ENCODE measurements at regions not wholly inside any gene's neighbourhood (a gene's known extent, or its start where the extent isn't known, plus 50 kb on each side); places are given as distances from the start of the nearest gene placed in this dataset.
"Not testable (repeated sequence)": the region's sequence is repeated elsewhere in the genome, so short reads cannot be mapped to it uniquely, and the experiment has no call there.

DNA sequence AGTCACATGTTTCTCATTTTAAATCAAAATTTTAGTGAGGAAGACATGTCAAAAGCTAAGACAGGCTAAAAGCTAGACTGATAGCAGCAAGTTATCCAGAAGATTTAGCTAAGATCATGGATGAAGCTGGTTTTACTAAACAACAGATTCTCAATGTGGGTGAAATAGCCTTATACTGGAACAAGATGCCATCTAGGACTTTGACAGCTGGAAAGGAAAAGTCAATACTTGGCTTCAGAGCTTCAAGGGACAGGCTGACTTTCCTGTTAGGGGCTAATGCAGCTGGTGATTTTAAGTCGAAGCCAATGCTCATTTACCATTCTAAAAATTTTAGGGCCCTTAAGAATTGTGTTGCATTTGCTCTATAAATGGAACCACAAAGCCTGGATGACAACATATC is 455.3 kb upstream of the SLC10A2 start:
- in situ Hi-C loops (cut with HindIII; ENCODE audit: low sequenced_read_pairs) = no loop called here

DNA sequence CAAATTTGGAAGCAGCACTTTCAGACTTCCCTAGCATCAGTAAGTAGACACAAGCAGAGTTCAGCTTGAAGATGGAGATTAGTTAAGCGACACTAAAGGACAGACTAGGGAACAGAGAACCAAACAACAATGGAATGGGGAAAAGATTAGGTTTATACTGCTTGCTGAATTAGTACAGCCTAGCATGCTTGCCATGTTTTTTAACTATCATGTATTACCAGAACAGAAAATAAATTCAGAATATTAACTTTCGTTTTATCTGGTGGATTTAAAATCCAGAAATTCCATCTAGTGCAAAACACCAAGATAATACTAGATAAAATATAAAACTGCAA is 451.5 kb upstream of the SLC10A2 start:
- in situ Hi-C loops (cut with HindIII; ENCODE audit: low sequenced_read_pairs) = no loop called here

DNA sequence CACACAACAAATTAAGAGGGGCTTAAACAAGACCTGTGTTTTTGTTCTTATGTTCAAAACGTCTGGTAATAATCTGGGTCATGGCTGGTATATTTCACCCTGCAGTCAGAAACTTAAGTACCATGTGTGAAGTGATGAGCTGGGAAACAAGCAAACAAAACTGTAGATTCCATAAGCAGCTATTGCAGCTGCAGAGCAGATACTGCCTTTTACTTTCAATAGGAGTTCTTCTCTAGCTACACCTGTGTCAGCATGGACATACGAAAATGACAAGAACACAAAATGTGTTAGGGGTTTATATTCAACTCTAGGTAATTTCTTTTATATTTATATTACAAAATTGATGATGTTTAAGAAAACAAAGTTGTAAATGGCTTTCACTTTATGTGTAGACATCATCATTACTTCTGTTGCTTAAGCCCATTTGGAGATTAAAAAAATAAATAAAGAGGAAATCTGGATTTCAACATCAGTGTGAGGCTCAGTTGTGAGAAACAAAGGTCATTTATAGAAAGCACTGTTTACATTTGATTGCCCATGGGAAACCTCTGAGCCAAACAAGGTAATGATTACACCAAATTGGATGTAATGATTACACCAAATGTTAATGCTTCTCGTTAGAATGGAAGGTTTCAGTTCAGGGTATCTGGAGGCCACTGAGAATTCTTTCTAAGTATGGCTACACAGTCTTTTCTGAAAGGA is 451.0 kb upstream of the SLC10A2 start:
- in situ Hi-C loops (cut with HindIII; ENCODE audit: low sequenced_read_pairs) = no loop called here

DNA sequence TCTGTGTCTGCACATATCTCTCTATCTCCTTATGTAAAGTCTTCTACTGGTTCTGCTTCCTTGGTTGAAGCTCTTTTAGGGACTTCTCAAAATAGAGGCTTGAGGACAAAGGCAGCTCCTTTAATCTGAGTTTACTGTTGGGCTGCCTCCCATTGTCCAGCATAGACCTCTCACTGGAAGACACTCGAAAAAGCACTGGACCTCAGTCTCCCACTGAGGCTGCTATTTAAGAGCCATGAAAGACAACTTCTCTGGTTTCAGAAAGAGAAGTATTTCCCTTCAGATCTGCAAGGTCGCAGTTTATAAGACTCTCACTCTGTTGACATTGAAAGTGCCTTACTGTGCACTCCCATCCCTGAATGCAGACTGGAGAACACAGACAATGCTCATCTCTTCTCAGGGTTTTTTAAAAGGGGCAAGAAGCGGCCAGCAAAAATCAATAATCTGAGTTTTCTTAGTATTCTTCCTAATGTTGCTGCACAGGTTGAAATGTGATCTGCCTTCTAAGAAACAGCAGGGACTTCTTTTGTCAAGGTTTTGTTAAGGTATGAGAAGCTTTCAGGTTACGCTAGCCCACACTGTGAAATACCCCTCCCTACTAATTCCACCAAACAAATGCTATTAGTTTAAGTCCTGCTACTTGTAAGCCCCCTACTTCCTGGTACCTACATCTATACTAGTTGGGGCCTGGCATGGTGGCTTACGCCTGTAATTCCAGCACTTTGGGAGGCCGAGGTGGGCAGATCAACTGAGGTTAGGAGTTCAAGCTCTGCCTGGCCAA is 450.0 kb upstream of the SLC10A2 start:
- in situ Hi-C loops (cut with HindIII; ENCODE audit: low sequenced_read_pairs) = no loop called here

DNA sequence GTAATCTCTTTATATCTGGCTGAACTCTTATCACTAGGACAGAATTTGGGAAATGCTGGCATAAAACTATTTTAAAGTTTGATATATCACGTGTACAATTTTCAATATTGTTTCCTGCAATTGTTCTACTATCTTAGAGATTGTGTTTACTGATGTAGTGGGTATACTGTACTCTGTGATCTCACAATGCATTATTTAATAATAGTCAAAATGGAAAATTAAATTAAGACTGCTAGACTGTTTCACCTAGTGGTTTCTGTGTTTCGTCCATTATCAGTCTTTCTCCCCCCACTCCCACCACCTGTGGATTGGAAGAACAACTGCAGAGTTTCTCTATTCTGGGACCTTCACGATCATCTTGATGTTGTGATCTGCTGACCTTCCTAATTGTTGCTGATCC is 449.2 kb upstream of the SLC10A2 start:
- in situ Hi-C loops (cut with HindIII; ENCODE audit: low sequenced_read_pairs) = no loop called here

DNA sequence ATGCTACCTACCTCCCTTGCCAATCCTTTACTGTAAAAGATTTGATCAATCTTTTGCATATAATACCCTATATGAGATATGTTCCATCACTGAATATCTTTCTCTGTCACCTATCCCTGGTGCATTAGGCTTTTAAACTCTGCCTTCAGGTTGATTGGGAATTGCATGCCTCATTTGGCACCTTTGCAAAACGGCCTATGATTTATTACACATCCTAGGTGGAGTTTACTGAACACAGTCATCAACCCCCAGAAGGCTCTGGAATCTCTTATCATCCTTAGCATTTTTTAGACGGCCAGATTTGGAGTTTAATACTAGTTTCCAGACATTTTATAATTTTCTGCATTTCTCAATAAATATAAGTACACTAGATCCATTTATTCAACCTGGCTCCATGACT is 448.4 kb upstream of the SLC10A2 start:
- in situ Hi-C loops (cut with HindIII; ENCODE audit: low sequenced_read_pairs) = no loop called here

DNA sequence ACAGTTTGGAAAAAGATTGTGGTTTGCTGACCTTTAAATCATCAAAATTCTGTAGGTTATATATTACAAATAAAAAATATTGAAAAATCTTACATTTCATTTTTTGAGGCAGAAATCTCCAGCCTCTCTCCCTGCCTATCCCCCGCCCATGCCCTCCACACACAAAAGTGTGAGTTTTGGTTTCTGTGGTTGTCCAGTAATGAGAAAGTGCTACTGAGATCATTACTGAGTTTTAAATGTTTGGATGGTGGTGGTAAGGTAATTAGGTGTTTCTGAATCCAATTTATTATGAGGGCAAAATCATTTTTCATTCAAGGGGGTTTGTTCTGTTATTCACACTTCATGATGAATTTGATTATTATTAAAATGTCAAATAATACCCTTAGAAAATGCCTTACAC is 448.0 kb upstream of the SLC10A2 start:
- in situ Hi-C loops (cut with HindIII; ENCODE audit: low sequenced_read_pairs) = no loop called here

DNA sequence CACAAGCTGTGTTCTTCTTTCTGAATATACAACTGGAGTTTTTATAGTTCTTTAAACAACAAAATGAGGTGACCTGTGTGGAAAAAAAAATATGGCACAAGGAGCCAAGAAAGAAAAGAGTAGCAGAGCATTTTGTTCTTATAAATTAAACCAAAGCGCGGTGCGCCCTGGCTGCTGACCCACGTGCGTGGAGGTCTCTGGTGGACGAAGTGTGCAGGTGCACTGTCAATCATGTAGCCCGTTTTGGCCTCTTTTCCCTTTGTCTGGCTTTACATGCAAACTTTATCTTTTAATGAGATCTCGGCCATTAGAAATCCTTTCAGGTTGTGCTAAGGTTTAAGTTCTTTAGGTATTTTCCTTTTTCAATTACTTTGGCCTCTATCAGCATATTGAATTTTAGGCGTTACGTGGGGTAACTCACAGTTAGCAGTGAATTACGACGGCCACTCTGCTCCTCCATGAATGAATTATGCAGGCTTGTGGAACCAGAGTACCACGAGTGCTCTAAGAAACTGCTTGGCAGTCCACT is 443.9 kb upstream of the SLC10A2 start:
- in situ Hi-C loops (cut with HindIII; ENCODE audit: low sequenced_read_pairs) = no loop called here

DNA sequence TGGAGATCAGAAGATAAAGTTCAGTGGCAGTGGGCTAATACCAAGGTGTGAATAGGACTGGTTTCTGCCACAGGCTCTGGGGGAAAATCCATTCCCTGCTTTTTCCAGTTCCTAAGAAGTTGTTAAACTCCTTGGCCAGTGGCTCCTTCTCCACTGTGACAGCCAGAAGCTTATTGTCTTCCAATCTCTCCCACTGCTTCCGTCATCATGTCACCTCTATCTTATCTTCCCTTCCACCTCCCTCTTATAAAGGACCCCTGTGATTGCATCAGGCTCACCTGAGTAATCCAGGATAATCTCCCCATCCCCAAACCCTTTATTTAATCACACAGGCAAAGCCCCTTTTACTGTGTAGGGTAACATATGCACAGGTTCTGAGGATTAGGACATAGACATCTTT is 431.2 kb upstream of the SLC10A2 start:
- in situ Hi-C loops (cut with HindIII; ENCODE audit: low sequenced_read_pairs) = no loop called here

DNA sequence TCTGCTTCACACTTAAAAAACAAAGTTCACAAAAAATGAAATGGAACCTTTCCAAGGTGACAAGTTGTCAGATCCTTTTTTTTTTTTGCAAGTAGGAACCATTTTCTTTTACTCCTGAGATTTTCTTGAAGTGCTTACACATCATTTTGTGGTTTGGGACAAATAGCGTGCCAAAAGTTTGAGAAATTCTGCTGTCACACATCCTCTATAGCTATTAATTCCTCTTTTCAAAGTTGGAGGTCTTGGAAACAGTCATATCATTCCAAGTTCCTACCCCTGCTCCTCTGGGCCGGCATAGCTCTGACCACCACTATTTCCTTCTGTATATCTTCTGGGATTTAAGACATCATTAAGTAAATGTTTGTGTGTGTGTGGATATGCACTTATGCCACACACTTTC is 421.6 kb upstream of the SLC10A2 start:
- in situ Hi-C loops (cut with HindIII; ENCODE audit: low sequenced_read_pairs) = no loop called here

DNA sequence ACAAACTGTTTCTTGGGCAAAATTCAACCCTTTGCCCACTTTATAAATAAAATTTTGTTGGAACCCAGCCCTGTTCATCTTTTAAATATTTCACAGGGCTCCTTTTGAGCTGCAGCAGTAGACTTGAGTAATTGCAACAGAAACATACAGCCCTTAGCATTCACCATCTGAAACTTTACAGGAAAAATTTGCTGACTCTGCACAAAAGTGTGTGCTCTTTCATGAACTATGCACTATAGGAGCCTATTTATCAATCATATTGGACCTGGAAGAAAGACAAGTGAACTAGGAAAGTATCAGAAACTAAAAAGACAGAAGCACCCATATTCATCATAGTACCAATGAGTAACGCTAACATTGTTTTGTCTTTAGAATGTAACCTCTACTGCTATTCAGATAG is 406.9 kb upstream of the SLC10A2 start:
- in situ Hi-C loops (cut with HindIII; ENCODE audit: low sequenced_read_pairs) = no loop called here

DNA sequence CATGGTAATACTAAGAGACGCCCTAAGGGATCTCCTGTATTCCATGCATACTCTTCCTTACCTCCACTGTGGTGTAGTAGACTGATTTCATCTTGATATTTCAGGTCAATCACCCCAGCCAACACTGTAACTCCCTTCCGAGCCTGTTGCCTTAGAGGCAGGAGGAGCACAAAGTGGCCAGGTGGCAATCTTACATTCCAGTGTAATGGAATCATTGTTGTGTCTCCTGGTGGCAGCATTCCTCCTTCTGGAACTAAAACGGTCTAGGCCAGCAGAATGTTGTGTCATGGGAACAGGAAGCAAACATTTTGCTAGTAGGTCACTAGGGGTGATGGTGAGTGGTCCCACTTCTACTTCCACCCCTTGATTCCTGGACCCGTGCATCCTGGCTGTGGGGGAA is 405.7 kb upstream of the SLC10A2 start:
- in situ Hi-C loops (cut with HindIII; ENCODE audit: low sequenced_read_pairs) = no loop called here

DNA sequence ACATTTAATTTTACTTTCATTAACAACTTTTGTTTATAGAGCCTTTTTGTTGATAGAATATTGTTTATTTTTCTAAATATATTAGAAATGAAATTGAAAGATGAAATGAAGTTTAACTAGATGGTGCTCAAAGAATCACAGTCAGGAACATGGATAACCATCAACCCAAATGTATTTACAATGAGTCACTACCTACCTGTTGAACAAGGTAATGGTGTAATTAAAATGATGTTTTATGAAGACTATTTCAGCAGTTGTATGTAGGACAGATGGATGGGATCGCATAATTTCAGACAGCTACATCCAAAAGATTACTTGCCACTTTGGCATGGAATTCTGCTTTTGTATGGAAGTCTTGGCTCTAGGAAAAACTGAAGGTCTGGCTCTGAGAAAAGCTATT is 403.6 kb upstream of the SLC10A2 start:
- in situ Hi-C loops (cut with HindIII; ENCODE audit: low sequenced_read_pairs) = no loop called here

DNA sequence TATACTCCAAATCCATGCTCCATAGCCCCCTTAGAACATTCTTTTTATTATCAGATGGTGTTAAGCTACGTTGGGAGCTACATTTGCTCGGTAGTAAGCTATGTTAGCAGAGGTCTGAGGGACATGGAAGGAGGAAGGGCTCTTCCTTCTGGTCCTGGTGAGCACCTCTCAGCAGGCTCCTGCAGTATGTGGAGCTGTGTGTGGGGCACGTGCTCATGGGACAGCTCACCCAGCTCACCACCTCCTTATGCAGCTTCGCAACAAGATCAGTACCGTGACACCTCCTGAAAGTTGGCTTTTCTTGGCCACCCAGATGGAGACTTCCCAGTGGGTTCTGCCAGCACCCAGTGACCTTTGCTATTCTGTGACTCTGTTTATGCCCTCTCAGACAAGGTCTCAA is 400.5 kb upstream of the SLC10A2 start:
- in situ Hi-C loops (cut with HindIII; ENCODE audit: low sequenced_read_pairs) = no loop called here

DNA sequence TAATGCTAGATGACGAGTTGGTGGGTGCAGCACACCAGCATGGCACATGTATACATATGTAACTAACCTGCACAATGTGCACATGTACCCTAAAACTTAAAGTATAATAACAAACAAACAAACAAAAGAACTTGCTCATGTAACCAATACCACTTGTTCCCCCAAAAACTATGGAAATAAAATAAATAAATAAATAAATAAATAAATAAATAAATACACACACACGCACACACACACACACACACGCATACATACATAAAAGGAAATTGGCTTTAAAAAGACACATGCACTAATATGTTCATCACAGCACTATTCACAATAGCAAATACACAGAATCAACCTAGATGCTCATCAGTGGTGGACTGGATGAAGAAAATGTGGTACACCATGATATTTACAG is 394.0 kb upstream of the SLC10A2 start:
- in situ Hi-C loops (cut with HindIII; ENCODE audit: low sequenced_read_pairs) = loop anchor here (5.0 kb wide), 1 partner anchor 73 kb away; no protein-coding TSS in a partner anchor

DNA sequence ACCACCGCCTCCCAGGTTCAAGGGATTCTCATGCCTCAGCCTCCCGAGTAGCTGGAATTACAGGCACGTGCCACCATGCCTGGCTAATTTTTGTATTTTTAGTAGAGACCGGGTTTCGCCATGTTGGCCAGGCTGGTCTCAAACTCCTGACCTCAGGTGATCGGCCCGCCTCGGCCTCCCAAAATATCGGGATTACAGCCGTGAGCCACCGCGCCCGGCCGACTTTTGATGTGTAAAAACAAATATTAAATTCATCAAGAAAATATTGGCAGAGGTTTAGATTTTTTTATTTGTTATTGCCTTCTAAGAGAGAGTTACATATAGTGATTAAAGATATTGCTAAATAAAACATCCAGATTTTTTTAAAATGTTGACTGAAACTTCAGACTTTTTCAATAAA is 390.8 kb upstream of the SLC10A2 start:
- in situ Hi-C loops (cut with HindIII; ENCODE audit: low sequenced_read_pairs) = not testable (repeated sequence)

DNA sequence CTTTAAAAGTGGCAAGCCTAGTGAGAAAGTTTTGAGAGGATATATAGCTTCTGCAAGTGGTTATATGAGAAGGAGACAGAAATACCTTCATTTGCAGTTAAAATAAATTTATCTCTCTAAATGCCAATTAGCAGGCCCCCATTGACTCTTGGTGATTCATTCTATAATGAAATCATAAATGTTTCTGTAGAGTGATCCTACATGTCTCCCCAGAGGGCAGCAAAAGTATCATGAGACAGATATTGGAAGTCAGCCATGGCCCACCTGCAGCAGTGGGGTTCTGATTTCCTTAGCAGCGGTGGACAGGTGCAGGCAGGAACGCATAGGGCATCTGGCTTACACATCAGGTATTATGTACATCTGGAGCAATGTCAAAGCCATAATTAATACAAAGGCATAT is 385.4 kb upstream of the SLC10A2 start:
- in situ Hi-C loops (cut with HindIII; ENCODE audit: low sequenced_read_pairs) = no loop called here

DNA sequence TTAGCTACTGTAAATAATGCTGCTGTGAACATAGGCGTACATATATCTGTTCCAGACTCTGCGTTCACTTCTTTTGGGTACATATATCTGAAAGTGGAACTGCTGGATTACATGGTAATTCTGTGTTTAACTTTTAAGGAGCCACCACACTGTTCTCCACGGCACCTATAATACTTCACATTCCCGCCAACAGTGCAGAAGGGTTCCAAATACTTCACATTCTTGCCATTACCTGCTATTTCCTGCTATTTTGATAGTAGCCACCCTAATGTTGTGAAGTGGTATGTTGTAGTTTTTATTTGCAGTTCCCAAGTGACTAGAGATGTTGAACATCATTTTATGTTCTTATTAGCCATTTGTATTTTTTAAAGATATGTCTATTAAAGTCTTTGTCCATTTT is 377.4 kb upstream of the SLC10A2 start:
- in situ Hi-C loops (cut with HindIII; ENCODE audit: low sequenced_read_pairs) = no loop called here

DNA sequence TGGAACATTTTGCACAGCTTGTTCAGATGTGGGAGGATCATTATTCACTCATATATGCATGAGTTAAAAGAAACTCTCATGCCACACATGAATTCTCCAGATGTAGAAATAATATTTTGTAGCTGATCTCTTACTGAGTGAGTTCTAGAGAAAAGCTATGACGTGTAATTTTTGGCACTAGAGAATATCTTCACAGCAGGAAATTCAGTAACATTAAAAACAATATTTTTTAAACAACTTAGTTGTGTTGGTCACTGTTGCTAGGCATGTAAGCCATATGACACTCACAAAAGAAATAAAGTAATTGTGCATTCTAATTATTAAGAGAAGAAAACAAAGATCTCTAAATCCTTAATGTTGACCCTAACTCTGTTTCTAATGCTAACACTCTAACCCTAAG is 371.4 kb upstream of the SLC10A2 start:
- in situ Hi-C loops (cut with HindIII; ENCODE audit: low sequenced_read_pairs) = no loop called here

DNA sequence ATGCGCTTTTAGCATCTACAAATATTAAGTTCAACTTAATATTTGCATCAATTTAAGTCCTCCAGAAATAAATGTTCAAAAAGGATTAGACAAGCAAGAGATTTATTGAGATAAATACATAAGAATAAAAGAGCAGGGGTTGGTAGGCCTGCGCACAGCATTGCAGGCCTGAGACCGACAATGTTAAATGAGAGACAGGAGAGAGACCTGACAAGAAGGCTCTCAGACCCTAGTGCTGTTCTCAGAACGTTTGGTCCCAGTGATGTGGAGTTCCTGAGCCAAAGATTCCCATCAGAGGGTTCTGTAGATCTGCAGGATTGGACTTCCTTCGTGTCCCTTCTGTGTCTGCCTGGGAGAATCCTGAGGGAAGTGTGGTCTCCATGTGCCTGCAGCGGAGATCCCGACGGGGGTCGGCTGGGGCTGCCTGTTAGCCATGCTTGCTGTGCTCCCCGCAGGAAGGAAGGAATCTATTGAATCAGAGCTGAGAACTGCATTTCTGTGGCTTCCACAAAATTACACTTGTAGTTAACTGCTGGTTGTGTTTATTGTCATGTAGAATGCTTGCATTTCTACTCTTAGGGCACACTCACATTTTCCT is 369.9 kb upstream of the SLC10A2 start:
- in situ Hi-C loops (cut with HindIII; ENCODE audit: low sequenced_read_pairs) = no loop called here

DNA sequence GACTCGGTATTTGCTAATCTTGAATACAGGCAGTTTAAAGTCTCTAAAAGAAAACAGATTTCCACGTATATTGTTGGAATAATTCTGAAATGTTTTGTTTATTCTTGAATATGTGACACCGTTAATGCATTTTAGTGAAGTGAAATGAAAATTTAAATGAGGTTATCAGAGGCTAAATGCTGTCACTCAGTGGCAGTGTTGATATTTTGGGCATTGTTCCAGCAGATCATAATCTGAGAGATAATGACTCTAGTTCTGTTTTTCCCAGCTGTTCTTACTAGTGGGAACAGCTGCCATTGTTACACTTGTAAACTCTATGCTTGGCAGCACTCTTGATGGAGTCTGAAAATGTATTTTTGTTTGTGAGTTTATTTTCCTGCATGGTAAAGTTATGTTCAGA is 365.6 kb upstream of the SLC10A2 start:
- in situ Hi-C loops (cut with HindIII; ENCODE audit: low sequenced_read_pairs) = no loop called here

DNA sequence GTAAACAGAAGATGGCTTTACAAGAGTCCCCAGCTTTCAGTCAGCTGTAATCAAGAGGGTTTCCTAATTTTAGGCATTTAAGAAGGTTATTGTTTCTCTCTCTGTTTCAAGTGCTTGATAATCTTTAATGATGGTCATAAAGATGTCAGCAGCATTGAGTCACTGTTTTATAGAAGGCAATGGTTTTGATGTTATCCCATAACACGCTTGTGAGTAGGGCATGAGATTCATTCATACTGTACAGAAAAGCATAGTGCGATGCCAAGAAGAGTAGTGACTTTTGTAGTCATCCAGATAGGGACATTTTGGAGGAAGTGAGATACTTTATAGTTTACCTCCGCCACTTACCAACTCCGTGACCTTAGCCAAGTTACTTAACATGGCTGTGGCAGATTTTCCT is 364.2 kb upstream of the SLC10A2 start:
- in situ Hi-C loops (cut with HindIII; ENCODE audit: low sequenced_read_pairs) = no loop called here
